ENCODE measurements at regions not wholly inside any gene's neighbourhood (a gene's known extent, or its start where the extent isn't known, plus 50 kb on each side); places are given as distances from the start of the nearest gene placed in this dataset.
A peak's percentile ranks its signal among the peaks of the same experiment; 100 is the strongest.
"Not testable (repeated sequence)": the region's sequence is repeated elsewhere in the genome, so short reads cannot be mapped to it uniquely, and the experiment has no call there.

DNA sequence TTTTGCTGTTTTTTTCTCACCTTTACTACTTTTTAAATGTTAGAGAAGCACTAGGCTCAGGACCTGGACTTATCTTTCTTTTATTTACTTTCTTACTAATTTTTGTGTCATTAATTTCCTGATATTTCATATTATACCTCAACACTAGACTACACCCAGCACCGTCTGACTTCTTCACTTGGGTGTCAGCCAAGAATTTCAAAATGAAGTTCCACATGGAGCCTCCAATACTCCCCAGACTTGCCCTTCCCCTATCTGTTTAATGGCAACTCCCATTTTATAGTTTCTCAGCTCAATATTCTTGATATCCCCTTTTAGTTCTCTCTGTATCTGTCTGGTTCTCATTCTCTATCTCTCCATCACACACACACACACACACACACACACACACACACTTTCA lies 139.3 kb downstream of the USP22 start:
- not testable (repeated sequence) for DNase-seq (ENCODE audit: low spot score)

- DNase-seq (ENCODE audit: low spot score) = peak; percentile 93
These were observed 134.2 kb downstream of the USP22 start for GRCh38 chr17:20908313-20909267.

DNA sequence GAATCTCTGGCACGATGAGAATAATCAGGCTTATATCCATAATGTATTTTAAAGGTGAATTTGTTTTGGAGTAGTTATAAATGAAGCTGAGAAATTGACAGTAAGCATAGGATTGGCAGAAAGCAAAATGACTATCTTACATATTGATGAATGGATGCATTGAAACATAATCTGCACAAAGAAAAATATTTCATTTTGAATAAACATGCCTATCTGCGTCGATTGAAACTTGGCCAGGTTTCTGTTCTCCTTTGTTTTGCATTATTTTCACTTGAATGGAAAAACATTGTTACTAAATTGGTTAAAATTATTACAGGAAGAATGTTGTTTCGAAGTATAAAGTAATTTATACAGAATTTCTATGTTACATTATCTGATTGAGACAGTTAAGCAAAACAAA lies 128.2 kb downstream of the USP22 start:
- DNase-seq (ENCODE audit: low spot score) = no peak

DNA sequence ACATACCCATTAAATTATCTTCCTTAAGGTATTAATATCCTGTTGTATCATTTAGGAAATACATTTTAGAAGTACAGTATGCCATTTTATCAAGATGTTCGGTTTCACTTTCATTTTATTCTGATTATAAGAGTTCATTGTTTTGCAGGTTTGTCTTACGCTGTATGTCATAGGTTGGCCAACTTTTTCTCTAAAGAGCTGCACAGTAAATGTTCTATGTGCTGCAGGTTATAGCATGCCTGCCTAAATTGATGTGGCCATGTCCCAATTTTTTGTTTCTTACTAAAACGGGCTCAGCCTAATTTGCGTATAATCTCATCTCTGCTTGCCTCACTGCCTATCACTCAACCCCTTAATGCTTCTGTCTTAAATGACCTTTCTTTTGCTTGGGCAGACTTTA lies 126.4 kb downstream of the USP22 start:
- DNase-seq (ENCODE audit: low spot score) = no peak

DNA sequence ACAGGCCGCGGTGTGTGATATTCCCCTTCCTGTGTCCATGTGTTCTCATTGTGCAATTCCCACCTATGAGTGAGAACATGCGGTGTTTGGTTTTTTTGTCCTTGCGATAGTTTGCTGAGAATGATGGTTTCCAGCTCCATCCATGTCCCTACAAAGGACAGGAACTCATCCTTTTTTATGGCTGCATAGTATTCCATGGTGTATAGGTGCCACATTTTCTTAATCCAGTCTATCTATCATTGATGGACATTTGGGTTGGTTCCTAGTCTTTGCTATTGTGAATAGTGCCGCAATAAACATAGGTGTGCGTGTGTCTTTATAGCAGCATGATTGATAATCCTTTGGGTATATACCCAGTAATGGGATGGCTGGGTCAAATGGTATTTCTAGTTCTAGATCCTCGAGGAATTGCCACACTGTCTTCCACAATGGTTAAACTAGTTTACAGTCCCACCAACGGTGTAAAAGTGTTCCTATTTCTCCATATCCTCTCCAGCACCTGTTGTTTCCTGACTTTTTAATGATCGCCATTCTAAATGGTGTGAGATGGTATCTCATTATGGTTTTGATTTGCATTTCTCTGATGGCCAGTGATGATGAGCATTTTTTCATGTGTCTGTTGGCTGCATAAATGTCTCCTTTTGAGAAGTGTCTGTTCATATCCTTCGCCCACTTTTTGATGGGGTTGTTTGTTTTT lies 125.1 kb downstream of the USP22 start:
- DNase-seq (ENCODE audit: low spot score) = not testable (repeated sequence)

- peak; percentile 31 for DNase-seq (ENCODE audit: low spot score)
These were observed 122.6 kb downstream of the USP22 start for GRCh38 chr17:20920095-20920814.

DNA sequence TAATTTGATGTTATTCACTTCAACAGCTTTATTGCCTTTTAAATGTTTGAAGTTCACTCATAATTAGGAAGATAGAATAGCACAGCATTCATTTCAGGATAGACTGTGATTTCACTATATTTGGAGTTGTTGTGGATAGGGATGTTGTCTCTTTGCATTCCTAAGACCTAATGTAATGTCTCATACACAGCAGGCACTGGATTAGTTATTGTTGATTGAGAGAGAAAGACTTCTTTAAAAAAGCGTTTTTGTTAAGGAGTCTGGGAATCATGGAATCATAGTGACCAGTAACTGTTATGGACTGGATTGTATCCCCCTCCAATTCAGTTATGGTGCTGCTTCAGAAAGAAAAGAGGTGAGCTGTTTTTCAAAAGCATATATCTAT lies 122.0 kb downstream of the USP22 start:
- no peak for DNase-seq (ENCODE audit: low spot score)

DNA sequence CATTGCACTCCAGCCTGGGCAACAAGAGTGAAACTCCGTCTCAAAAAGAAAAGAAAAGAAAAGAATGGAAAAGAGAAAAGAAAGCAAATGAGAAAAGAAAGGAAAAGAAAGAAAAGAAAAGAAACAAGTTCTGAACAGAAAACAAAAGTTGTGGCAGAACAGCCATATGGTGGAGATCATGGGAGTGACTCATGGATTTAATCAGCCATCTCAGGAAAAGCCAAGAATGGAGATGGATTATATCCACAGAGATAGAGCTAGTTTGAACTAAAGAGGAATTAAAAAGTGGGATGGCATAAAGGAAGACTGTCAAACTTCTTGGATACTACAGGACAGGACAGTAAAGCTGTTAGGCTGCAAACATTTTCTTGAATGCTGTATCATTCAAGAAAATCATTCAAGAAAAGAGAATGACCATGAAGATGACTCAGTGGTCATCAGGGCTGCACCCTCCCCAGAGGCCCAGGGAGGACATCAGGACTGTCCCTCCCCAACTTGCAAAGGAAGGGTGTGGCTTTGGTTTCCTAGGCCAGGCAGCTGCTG lies 120.6 kb downstream of the USP22 start:
- no peak for DNase-seq (ENCODE audit: low spot score)

DNA sequence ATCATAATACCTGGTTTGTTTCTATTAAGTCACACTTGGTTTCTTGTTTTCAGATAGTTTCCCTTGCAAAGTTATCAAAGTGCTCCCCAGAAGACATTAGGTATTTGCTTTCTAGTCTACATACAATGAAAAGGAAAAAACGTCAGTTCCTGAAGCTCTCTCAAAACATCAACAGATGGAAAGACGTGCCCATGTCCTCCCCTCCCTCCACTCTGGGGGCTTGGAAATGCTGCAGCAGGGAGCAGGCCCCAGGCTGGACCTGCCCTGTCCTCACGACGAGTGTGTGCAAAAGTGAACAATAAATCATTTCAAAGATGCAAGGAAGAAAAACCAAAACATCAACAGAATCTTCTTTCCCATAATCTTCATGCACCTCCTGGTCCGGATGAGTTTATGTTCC lies 118.5 kb downstream of the USP22 start:
- no peak for DNase-seq (ENCODE audit: low spot score)

GRCh38 chr17:20925091-20925490 lies 117.7 kb downstream of the USP22 start:
- no peak for DNase-seq (ENCODE audit: low spot score)

DNA sequence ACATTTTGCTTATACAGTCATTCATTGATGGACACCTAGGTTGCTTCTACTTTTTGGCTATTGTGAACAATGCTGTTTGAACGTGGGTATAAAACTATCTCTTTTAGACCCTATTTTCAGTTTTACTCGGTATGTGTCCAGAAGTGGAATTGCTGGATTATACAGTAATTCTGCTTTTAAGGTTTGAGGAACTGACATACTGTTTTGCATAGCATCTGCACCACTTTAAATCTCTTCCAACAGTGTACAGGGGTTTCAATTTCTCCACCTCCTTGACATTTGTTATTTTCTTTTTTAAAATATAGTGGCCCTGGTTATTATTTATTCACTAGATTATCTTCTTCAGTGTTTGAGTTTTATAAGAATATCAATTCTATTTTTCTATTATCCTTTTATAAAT lies 116.9 kb downstream of the USP22 start:
- no peak for DNase-seq (ENCODE audit: low spot score)

DNA sequence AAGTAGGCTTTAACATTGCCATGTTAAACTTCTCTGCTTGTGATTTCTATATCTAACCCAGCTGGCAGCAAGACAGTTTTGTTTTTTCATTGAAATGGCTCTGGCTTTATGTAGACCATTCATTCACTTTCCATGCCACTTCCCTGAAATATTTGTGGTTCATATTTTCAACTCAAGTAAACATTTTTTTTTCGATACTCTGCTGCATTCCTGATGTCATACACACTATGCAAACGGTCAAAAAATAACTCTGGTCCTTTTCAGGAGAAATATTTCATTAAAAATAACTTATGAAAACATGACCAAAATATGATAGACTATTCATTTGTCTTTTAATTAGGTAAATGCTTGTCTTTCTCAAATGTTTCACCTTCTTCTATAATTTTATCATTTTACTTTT lies 116.3 kb downstream of the USP22 start:
- DNase-seq (ENCODE audit: low spot score) = no peak

DNA sequence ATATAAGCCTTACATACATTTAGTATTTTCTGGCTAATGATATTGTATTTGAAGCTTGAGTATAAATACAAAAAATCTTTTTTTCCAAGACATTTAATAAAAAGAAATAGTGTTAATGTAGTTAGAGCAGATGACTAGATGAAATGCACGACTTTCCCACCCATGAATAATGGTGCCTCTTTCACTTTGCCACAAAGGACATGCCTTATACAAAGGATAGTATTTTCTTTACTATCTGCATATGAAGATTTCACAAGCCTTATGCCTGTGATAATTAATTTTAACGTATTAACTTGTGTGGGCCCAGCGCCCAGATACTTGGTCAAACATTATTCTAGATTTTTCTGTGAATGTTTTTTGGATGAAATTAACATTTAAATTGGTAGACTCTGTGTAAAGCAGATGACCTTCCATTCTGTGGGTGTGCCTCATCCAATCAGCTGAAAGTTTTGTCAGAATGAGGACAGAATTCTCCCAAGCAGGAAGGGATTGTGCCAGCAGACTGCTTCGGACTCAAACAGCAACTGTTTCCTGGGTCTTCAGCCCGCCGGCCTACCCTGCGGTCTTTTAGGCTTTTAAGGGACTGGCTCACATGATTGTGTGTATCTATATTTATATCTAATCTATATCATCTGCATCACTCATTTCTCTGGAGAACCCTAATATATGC lies 115.4 kb downstream of the USP22 start:
- no peak for DNase-seq (ENCODE audit: low spot score)

- DNase-seq (ENCODE audit: low spot score) = no peak
These were observed 113.5 kb downstream of the USP22 start for GRCh38 chr17:20929334-20929733.

GRCh38 chr17:20930081-20930760 lies 112.6 kb downstream of the USP22 start:
- DNase-seq (ENCODE audit: low spot score) = no peak

DNA sequence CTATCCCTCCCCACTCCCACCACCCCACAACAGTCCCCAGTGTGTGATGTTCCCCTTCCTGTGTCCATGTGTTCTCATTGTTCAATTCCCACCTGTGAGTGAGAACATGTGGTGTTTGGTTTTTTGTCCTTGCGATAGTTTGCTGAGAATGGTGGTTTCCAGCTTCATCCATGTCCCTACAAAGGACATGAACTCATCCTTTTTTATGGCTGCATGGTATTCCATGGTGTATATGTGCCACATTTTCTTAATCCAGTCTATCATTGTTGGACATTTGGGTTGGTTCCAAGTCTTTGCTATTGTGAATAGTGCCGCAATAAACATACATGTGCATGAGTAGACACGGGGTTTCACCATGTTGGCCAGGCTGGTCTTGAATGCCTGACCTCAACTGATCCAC lies 109.8 kb downstream of the USP22 start:
- not testable (repeated sequence) for DNase-seq (ENCODE audit: low spot score)

DNA sequence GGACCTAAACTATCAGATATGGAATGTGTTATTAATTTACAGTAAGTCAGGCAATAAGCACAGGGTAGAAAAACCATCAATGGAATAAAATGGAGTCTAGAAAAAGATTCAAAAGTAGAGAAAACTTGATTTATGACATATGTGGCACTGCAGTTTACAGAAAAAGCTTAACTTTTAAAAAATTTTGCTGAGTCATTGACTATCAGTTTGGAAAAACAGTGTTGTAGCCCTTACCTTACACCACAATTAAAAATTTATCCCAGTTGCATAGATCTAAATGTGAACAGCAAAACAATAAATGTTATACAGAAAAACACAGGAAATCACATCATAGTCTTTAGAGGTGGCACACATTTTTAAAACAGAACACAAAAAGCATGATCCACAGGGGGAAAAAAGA lies 108.5 kb downstream of the USP22 start:
- no peak for DNase-seq (ENCODE audit: low spot score)

GRCh38 chr17:20935740-20936139 lies 107.1 kb downstream of the USP22 start:
- DNase-seq (ENCODE audit: low spot score) = no peak

DNA sequence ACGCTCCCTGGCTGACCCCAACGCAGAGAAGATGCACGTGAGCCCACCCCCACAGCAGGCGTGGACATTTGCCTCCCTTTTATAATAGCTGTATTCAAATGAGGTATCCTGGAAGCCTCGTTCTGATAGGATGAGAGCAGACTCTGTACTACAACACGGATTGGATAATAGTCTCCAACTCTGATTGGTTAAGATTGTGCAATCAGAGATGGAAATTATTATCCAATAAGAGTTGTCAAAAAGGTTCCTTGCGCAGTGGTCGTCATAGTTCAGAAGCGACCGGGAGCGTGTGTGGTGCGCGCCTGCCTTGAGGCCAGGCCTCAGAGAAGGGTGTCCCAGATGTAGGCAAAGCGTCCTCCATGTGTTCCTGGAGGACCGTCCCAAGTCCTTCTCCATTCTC lies 104.6 kb downstream of the USP22 start:
- no peak for DNase-seq (ENCODE audit: low spot score)

- DNase-seq (ENCODE audit: low spot score) = no peak
These were observed 103.7 kb downstream of the USP22 start for GRCh38 chr17:20938988-20939615.

DNA sequence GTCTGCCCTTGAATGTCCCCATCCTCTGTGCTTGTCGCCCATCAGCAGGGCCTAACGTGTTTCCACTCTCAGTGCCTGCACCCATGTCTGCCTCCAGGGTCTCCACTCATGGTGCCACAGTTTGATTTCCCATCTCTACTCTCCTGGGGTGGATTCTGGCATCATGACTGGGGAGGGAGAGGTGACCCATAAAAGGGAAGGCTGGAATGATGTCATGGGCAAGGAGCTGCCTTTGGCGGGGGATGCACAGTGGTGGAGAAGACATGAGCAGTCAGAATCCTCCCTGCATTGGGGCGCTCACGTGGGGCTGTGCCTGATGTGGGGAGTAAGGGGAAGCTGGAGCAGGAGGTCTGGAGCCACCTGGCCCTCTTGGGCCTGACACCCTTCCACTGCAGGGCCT lies 100.9 kb downstream of the USP22 start:
- DNase-seq (ENCODE audit: low spot score) = no peak

All from pons (tissue), 1 donor.